CD4-positive, alpha-beta T cell treated with Interleukin-6 at 100 ng/mL for 8 hours (primary cell): ENCODE measurements at regions not wholly inside any gene's neighbourhood (a gene's known extent, or its start where the extent isn't known, plus 50 kb on each side); places are given as distances from the start of the nearest gene placed in this dataset.
"Not testable (repeated sequence)": the region's sequence is repeated elsewhere in the genome, so short reads cannot be mapped to it uniquely, and the experiment has no call there.

Experiments used
- DNase-seq: peaks from one replicate; pipeline ENCODE4 v3.0.0-alpha.2; 2020; ENCODE audit warnings: mixed read lengths, low spot score

- no peak for DNase-seq
Measured at GRCh38 chr4:141534985-141535384, 101.4 kb upstream of the IL15 start.

DNA sequence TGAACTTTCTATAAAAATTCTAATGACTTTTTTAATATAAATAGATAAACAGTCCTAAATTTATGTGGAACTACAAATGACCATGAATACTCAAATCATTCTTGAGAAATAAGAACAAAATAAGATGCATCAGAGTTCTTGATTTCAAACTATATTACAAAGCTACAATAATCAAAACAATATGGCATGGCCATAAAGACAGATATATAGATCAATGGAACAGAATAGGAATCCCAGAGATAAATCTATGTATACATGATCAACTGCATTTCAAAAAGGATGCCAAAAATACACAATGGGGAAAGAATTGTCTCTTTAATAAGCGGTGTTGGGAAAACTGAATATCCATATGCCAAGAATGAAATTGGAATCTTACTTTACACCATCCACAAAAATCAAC, 98.4 kb upstream of the IL15 start:
- DNase-seq, result no peak

GRCh38 chr4:141540643-141541042, 95.7 kb upstream of the IL15 start:
- DNase-seq, result no peak

- no peak for DNase-seq
Measured at GRCh38 chr4:141541851-141542250, 94.5 kb upstream of the IL15 start.

- no peak for DNase-seq
Measured at GRCh38 chr4:141543176-141543575, 93.2 kb upstream of the IL15 start.

DNA sequence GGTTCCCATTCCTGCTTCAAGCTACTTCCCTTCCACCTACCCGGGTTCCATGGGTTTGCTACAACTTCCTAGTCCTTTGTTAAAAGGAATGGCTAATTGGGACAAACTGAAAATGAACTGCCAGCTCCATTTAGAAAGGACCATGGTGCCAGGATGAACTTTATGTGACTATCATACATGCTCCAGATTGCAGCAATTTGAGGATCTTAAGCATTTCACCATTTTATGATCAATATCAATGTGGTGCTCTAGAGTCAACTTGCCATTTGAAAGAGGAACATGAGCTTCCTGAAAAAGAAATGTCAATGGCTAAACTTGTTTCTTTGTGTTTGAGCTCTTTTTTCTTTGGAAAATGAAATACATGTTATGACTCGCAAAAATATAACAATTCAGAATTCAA, 92.7 kb upstream of the IL15 start:
- DNase-seq, result no peak

- DNase-seq, result no peak
Measured at GRCh38 chr4:141548791-141549190, 87.6 kb upstream of the IL15 start.

DNA sequence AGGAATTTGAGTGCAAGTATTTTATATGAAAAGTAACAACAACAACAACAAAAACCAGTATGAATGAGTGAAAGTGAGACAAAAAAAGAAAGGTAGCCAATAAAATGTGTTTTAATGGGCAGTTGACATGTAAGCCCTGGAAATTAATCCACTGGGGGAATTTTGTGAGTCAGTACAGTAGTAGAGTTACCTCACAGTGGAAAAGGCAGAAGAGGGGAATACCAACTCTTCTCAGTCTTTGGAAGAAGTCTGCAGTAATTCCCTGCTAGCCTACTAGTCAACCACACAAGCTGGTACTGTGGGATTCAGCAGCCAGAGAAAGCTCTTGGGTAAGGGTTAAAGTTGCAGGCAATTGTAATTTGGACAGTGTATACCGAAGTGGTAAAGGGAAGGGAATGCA, 76.3 kb upstream of the IL15 start:
- DNase-seq, result no peak

DNA sequence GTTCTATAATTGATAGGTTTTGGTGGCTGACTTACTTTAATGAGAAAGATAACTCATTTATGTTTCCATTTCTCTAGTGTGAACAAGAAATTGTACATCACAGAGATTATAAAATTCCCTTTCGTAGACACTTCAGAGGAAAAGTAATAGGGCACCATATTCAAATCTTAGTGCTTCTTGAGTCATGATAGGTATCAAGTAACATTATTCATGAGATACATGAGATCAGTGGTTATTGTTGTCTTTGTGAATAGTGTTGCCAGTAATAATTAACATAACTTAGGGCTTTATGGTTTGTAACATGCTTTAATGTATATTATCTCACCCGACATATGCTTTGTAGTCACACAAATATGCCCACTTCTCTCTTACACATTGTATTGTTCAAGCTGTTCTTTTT, 73.7 kb upstream of the IL15 start:
- DNase-seq, result no peak

DNA sequence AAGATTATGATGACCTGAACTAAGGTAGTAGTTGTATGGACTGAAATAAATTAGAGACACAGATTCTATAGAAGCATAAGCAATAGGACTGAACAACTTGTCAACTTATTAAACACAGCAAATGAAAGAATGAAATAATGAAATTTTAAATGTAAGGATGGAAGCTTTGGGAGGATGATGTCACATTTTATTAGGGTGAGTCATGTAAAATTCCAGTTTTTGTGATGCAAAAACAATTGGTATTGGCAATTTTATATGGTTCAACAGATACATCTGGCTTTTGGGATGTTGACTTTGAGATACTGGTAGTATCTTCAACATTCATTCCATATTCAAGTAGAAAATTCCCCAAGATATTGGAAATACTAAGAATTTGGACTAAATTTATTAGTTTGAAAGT, 72.7 kb upstream of the IL15 start:
- no peak for DNase-seq

DNA sequence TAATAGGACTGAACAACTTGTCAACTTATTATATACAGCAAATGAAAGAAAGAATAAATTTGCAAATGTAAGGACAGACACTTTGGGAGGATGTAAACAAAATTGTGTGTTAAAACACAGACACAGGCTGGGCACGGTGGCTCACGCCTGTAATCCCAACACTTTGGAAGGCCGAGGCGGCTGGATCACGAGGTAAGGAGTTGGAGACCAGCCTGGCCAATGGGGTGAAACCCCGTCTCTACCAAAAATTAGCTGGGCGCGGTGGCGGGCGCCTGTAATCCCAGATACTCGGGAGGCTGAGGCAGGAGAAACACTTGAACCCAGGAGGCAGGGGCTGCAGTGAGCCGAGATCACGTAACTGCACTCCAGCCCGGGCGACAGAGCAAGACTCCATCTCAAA, 71.4 kb upstream of the IL15 start:
- not testable (repeated sequence) for DNase-seq

DNA sequence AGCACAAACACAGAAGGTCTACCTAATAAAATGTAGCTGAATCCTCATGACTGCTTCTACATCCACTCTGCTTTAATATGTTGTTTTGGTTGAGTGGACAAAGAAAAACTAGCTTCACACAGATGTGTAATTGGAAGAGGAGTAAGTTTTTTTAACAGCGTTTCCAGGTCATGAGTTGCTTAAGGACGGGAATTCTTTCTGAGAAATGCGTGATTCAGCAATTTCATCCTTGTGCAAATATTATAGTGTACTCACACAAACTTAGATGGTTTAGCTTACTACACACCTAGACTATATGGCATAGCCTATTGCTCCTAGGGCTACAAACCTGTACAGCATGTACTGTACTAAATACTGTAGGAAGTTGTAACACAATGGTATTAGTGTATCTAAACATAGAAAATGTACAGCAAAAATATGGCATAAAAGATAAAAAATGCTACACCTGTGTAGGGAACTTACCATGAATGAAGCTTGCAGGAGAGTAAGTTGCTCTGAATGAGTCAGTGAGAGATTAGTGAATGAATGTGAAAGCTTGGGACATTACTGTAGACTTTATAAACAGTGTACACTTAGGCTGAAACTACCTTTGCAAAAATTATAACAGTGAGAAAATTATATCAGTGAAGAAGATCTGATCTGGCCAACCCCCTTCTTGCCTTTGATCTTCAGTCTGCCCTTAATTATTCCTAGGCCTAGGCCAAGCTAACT, 70.8 kb upstream of the IL15 start:
- DNase-seq, result no peak

- no peak for DNase-seq
Measured at GRCh38 chr4:141567326-141567915, 69.0 kb upstream of the IL15 start.

DNA sequence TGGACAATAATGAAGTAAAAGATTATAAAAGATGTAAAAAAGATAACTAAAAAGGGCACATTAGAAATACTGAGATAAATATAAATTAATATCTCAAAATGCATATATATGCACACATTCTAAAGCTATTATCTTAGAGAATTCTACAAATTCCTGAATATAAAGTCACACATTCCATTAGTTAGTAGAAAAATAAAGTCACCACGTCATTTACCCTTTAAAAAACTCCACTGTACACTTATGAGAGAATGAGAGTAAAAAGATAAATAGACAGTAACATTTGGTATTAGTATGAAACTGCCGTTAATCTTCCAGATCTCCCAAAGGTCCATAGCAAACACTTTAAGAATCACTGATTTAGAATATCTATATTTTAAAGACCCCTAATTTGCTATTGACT, 67.2 kb upstream of the IL15 start:
- no peak for DNase-seq

- DNase-seq, result no peak
Measured at GRCh38 chr4:141570290-141570689, 66.1 kb upstream of the IL15 start.

DNA sequence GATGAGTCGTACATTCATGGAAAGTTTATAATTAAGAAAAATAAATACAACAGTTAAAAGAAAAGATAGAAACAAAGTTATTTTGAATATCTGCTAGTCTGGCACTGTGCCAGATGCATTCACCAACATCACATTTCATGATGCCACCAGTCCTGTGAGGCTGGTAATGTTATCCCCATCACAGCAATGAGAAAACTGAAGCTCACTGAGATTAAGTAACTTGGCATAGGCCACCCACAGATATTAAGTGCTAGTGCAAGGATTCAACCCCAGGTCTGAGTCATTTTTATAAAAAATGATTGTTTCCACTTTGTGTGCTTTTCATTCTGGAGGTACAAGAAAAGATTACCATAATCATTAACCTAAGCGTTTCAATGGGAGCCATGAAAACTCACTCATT, 65.0 kb upstream of the IL15 start:
- no peak for DNase-seq

GRCh38 chr4:141571793-141572192, 64.6 kb upstream of the IL15 start:
- DNase-seq, result no peak

GRCh38 chr4:141573678-141574077, 62.7 kb upstream of the IL15 start:
- DNase-seq, result no peak

GRCh38 chr4:141575884-141576283, 60.5 kb upstream of the IL15 start:
- DNase-seq, result no peak

DNA sequence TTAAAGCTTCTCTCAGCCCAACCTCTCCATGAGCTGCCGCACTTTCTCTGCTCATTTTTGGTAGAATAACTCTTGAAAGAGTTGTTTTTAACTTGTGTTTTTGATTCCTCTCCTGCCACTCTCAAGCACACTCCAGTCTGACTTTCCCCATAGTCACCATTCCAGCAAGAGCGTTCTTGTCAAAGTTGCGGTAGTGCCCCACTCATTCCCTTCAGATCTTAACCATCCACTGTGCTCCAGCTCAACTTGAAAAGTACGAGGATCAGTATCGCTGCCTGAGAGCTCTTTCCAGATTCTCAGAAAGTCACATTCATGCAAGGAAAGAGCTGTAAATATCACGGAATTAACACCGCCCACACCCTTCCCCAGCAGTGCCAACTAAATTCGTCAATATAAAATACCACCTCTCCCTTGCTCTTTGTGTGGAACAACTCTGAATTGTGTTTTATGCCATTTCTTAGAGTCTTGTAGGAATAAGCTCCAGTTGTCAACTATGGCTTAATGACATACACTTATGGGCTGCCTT, 59.7 kb upstream of the IL15 start:
- no peak for DNase-seq

DNA sequence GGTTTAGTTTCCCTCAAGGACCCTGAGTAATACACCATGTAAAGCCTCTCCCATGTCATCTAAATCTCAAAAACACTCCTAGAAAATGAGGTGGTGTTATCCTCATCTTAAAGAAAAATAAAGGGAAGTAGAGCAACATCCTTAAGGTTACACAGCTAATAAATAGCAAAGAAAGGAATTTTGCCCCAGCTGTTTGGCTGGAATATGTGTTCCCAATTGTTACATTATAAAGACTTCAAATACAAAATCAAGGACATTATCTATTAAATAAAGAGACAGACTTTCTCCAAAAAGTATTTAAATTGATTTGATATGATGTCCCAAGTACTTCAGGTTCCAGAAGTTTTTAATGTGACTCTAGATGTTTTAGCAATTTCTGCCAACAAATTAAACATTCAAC, 57.9 kb upstream of the IL15 start:
- no peak for DNase-seq

GRCh38 chr4:141580523-141580922, 55.9 kb upstream of the IL15 start:
- DNase-seq, result no peak
